ENCODE measurements at regions not wholly inside any gene's neighbourhood (a gene's known extent, or its start where the extent isn't known, plus 50 kb on each side); places are given as distances from the start of the nearest gene placed in this dataset.
"Not testable (repeated sequence)": the region's sequence is repeated elsewhere in the genome, so short reads cannot be mapped to it uniquely, and the experiment has no call there.

DNA sequence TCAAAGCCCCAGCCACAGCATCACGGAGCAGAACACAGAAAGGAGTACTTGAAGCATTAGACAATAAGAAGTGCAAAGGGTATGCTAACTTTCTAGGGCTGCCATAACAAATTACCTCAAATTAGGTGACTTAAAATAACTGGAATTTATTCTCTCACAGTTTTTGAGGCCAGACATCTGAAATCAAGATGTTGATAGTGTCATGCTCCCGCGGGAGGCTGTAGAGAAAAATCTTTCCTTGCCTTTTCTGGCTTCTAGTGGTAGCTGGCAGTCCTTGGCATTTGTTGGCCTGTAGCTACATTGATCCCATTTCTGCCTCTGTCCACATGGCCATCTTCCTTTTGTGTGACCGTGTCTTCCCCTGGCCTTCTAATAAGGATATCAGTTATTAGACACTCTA lies 51.9 kb upstream of the SPDL1 start:
- no peak for DNase-seq (ENCODE audit: low read depth, low spot score)

DNA sequence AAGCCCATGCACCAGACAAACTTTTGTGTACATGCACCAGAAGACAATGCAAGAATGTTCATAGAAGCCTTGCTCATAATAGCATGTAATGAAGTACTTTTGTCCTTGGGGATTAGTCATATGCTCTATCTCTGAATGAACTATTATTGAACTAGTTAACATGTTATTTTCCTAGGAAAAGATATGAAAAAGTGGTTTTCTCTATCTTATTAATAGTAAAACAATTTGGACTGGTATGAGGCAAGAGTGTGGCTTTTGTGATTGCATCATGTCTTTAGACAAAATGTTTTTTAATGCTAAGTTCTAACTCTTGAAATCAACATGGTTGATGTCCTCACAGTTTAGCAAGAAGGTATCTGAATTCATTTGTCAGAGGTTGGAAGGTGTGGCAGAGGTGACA lies 55.7 kb upstream of the SPDL1 start:
- DNase-seq (ENCODE audit: low read depth, low spot score) = no peak

DNA sequence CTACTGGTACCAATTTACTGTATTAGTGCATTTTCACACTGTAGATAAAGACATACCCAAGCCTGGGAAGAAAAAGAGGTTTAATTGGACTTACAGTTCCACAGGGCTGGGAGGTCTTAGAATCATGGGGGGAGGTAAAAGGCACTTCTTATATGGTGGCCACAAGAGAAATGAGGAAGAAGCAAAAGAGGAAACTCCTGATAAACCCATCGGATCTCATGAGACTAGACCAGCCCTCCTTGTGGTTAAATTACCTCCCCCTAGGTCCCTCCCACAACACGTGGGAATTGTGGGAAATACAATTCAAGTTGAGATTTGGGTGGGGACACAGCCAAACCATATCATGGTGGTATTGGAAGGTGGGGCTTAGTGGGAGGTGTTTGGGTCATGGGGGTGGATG lies 56.5 kb upstream of the SPDL1 start:
- no peak for DNase-seq (ENCODE audit: low read depth, low spot score)

DNA sequence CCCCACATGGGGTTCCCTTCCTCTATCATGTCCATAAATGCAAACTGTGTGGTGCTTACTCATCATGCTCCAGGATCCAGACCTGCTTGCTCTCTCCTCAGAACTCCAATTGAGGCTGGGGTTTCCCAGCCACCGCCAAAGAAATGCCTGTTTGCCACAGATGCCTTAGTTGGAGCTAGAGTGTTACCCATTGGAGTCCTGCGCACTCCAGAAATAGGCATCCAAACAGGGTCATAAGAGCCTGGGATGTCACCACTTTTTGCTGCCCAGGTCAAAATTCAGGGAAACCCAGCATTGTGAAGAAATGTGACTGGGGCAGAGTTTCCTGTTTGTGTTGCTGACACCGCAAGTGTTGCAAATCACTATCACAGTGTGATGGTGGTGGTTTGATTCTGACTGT lies 60.7 kb upstream of the SPDL1 start:
- DNase-seq (ENCODE audit: low read depth, low spot score) = no peak

DNA sequence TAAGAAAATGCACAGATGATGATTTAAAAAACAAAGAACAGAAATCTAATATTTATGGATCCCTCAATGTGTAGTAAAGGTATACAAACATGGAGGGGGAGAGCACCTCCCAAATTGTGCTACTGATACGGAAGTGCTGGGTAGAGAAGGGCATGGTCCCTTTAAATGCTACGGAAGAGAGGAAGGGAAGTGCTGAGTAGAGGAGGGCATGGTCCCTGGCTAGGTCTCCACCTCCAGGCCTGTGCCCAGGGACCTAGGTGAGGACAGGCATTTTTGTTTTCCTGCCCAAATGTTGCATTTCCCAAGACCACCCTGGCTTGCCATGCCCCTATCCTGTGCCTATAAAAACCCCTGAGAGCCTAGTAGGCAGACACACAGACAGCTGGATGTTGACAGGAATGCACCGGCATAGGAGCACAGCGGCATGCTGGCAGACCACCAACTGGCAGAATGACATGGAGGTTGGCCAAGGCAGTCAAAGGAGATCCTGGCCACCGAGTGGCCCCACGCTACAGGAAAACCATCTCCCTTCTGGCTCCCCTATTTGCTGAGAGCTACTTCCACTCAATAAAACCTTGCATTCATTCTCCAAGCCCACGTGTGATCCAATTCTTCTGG lies 62.1 kb upstream of the SPDL1 start:
- DNase-seq (ENCODE audit: low read depth, low spot score) = no peak

DNA sequence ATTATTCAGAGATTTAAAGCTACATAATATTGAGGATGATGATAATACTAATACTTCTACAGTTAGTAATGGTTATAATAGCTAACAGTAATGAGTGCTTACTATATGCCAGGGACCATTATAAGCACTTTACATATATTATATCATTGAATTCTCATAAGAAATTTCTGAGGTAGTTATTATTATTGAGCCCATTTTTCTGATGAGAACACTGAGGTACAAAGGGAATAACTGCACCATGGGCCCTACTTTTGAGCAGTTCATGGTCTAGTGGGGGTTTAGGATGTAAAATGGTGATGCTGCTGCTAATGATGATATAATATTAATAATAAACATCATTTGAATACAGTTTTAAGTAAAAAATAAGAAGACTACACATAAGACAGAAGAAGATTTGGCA lies 64.2 kb upstream of the SPDL1 start:
- DNase-seq (ENCODE audit: low read depth, low spot score) = no peak

DNA sequence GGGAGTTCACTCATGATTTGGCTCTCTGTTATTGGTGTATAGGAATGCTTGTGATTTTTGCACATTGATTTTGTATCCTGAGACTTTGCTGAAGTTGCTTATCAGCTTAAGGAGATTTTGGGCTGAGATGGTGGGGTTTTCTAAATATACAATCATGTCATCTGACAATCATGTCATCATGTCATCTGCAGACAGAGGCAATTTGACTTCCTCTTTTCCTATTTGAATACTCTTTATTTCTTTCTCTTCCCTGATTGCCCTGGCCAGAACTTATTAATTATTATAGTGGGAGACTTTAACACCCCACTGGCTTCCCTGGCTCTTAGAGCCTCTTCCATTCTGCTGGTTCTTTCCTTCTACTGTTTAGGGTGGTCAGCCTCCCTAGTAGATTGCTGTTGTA lies 64.8 kb upstream of the SPDL1 start:
- not testable (repeated sequence) for DNase-seq (ENCODE audit: low read depth, low spot score)

DNA sequence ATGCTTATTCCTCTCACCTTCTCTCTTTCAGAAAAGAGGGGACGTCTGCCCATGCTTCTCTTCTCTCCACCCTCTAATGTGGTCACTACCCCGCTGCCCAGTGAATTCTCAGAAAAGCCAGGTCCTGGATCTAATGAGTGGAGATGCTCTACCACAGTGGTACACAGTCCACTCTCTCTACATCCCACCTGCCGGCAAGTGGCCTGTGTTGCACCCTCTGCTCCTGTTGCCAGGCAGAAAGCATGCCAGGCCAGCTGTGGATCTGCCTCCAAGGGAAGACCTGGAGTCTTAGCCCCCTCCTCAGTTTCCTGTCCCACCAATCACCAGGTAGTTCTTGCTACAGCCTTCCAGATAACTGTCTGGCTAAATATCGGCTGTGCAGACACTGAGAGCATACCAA lies 71.2 kb upstream of the SPDL1 start:
- no peak for DNase-seq (ENCODE audit: low read depth, low spot score)

DNA sequence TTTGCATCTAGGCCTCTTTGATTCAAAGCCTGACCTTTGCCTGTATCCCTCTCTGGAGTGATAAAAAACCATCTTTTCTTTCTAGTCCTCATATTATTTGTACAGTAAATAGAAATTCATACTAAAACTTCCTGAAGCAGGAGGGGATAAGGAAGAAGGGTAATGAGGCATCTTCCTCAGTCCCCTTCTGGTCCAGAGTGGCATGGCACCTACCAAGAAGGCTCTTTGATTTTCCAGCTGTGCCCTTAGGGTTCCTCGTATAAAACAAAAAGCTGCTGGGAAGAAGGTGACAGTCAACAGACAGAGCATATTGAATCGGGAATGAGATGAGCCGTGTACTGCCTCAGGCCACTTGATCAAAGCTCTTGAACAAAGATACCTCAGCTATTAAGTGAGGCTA lies 71.9 kb upstream of the SPDL1 start:
- DNase-seq (ENCODE audit: low read depth, low spot score) = no peak

DNA sequence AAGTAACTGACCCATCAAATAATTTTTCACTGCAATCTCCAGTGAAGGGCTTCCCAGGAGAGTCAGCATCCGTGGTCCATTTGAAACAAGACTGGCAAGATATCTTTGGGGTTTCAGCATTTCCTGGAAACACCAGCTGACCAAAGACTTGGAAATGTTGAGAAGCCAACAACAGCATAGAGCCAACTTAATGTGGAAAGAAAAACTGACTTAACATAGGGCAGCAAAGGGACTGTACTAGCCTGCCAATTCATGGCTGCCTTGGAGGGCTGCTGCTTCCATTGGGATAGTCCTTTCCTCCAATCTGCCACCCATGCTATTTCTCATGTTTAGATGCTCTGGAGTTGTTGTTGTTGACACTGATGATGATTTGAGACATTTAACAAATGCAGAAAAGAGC lies 76.5 kb upstream of the SPDL1 start:
- DNase-seq (ENCODE audit: low read depth, low spot score) = no peak

DNA sequence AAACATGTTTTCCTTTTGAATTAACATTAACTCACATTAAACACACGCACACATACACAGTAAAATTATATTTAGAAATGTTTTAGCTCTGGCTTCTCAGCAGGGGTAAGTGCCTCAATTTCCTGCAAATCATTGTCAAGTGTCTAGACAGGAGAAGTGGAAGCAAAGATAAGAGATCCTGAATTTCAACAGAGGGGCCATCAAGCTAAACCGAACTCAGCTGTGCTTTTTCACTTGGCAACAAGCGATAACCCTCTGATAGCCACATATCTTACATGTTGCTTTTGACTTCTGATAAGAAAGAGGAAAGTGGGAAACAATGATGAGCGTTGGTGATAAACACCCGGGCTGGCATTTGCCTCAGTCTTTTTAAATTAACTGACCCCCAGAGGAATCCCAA lies 79.7 kb upstream of the SPDL1 start:
- no peak for DNase-seq (ENCODE audit: low read depth, low spot score)

DNA sequence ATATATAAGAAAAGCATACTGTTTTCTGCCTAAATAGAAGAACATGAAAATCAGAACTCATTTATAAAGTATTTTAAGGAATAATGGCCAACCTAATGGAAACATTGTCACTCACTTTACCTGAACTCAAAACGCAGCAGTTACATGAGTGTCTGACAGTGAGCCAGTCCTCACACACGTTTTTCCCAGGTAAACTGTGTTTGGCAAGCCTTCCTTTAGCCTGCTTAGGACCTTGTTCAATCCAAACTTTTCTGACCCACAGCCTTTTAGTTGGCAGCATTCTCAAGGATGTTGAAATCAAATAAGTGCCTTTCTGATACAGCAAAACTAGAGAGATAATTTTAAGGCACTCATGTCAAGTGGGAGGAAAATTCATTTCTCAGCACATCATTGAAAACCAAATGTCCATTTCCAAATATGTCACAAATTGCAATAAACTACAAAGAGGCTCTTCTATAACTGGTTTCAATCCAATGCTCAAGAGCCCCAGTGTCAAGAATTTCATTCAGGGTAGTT lies 83.5 kb upstream of the SPDL1 start:
- DNase-seq (ENCODE audit: low read depth, low spot score) = no peak

DNA sequence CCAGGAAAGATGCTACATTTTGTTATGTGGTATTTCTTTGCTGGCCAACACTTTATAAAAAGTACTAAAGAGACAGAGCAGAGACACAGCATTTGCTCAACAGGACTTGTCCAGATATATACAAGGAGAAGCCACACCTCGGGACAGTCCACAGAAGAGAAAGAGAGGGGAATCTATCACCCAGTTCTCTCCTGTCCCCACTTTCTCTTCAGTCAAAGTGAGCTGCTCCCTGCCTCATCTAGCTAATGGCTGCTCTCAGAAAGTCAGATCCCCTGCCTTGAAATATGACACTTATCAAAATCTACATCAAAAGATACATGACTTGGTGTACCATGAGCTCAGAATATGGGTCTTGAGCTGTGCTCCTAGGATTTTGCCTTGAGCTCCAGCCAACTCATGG lies 86.7 kb upstream of the SPDL1 start:
- no peak for DNase-seq (ENCODE audit: low read depth, low spot score)

DNA sequence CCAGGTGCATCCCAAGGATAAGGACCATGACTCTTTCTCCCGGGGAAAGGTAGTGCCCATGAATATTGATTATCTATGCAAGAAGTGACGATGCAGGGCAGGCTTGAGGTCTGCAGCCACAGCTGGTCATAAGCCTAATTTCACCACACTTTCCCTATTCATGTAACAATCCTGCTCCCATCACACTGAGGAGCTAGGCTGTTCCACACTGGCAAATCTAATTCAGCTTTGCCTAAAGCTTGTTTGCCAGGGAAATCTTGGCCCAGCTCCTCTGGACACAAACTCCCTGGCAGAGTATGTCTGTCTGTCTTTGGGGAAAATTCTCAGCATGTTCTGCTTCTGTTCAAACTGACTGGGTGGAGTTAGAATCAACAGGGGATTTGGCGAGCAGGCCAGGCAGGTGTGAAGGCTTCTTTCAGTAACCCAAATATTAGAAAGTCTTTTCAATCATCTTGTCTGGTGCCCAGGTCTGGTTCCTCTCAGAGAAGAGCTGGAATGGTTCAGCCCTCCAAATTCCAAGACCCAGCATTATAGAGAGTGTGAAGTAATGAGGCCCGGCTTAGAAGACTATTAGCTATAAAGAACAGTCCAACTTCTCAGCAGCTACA lies 88.5 kb upstream of the SPDL1 start:
- no peak for DNase-seq (ENCODE audit: low read depth, low spot score)

DNA sequence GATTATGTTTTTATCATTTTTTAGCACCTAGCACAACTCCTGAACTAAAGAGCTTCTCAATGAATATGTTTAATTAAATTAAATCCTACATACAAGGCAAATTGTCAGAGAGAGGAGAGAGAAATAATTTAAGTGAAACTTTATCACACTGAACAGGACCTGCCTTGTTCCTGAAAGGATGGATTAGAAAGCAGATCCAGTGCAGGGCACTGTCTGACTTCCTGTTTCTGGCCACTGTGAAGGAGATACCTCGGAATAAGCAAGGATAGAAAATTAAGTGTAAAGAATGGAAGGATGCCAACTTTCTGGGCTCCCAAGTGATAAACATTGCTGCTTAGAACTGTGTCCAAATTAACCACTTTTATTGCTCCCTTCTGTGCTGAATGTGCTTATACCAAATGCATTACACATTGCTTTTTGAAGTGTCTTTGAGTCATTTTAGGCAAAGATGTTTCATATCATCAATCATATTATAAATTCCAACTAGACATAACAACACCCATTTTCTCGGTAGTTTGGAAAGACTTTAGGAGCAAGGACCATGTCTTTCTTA lies 89.1 kb upstream of the SPDL1 start:
- DNase-seq (ENCODE audit: low read depth, low spot score) = no peak

DNA sequence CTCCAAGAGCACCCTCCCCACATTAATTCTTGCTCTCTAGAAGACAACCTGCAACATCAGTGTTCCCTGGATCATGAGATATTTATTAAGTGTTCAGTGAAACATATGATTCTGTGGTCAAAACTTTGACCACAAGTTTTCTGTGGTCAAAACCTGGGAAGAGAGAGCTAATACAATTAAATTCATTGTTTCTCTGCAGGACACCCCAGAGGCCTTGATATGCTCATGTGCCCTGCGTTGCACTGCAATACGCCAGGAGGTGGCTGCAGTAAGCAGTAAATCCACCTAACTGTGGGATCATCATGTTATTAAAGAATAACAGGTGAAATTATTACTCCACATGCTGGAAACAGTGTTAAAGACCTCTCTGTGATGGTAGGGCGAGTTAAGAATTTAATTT lies 109.3 kb upstream of the SPDL1 start:
- no peak for DNase-seq (ENCODE audit: low read depth, low spot score)

DNA sequence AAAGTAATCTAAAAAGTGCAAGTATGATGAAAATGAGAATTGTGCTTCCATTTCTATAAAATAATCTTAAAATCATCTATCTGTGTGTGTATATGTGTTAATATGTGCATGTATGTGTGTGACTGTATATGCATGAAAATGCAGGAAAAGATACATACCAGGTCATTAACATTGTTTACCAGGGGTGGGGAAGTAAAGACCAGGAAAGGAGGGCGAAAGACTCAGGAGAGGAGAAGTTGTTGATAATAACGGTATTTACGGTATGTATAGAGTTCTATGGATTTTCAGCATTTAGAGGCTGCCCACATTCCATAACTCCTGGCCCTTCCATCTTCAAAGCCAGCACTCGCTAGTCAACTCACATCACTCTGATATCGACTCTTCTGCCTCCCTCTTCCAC lies 111.0 kb upstream of the SPDL1 start:
- DNase-seq (ENCODE audit: low read depth, low spot score) = no peak

DNA sequence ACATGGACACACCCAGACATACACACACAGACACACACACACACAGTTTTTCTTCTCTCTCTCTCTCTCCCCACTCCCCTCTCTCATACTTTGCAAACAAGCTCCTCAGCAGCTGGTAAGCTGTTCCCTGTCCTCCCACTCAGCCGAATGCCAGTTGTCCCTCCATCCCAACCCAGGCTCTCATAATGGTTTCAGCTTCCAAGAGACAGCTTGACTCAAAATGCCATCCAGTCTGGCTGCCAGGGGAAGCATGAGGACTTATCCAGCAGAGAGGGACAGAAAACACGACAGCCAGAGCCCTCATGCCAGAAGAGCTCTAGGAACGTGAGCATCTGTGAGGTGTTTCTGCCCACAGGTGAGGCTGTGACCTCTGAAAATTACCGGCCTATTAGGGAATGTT lies 112.6 kb upstream of the SPDL1 start:
- no peak for DNase-seq (ENCODE audit: low read depth, low spot score)

DNA sequence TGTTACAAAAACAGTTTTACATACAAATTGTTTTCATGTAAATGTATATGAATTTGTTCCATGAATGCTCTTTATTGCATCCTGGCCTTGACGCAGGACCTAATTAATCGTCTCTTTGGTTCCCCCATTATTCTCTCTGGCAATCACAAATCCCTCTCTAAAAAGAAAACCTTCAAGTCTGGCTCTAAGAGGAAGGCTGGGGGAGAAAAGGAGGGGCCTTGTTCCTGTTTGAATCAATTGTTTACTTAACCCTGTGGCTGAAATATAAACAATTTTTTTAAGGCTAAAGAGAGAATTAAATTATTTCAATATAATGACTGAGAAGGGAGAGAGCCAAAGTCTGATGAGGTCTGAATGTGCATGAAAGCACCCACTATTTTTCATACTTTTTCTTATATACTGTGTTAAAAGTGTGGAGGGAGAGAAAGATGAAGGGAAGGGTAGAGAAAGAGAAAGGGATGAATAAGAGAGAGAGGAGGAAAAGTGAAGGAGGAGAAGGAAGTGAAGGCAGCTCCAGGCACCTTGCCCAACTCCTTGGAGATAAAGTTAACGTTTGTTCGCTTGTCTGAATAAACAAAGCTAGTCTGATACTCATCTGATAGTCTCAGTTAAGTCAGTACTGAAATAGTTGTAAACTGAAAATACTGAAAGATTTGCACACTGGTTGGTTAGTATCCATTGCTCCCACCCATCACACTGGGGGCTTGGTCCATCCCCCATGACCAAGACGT lies 116.4 kb upstream of the SPDL1 start:
- DNase-seq (ENCODE audit: low read depth, low spot score) = no peak

DNA sequence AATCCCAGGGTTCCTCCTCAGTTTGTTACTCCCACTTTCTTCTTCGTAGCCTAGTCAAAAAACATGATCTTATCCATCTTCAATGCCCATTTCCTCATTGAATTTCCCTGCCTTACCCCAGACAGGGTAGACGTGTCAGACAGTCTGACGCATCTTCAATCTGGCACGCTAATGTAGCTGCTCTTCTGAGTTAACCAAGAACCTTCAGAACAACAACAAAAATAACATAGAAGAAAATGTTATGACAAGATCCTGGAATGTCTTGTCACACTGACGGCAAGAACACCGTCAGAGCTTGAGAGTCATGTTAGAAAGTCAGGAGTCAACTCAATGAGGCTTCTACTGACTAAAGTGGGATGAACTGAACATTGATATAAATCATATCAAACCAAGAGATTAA lies 122.7 kb upstream of the SPDL1 start:
- no peak for DNase-seq (ENCODE audit: low read depth, low spot score)

DNA sequence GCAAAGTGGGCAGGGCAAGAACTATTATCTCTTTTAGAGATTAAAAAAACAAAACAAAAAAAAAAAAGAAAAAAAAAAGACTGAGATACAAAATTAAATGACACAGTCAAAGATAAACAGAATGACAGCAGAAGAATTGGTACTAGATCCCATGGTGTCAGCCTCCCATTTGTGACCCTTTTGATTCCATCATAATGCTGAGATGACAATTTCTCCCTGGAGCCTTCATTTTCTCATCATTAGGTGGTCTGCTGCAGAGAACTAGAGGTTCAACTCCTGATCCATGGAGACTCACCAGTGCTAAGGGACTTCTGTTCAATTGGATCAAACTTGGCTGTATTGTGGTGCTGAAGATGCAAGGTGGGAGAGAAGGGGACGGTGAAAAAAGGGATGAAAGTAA lies 123.5 kb upstream of the SPDL1 start:
- DNase-seq (ENCODE audit: low read depth, low spot score) = no peak

DNA sequence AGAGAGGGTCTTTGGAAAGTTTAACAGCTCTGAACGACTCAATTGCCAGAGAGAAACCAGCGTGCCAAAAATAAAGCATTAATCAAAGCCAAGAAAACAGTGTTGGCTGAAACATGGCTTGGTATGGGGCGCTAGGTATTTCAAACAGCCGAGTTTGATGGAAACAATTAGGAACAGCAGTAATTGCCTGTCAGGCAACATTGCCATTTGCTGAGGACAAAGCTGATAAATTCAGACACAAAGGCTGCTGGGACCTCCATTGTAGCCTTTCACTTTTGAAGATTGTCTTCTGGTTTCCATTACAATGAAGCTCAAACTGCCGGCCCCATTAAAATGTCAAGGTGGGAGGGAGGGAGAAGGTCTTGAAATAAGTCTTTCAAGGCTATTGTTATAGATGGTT lies 125.4 kb upstream of the SPDL1 start:
- no peak for DNase-seq (ENCODE audit: low read depth, low spot score)

DNA sequence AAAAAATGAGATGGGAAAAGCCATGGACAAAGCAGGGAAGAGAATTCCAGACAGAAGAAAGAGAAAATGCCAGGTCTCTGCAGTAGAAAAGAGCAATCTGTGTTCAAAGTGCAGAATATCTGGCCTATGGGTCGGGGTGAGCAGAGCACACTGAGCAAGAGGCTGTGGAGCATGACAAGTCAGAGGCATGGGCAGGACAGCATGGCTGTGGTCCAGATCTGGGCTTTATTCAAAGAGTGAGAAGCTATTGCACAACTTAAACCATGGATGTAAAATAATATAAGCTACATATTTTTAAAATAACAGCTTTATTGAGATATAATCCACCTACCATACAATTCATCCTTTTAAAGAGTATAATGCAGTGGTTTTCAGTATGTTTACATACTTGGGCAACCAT lies 133.1 kb upstream of the SPDL1 start:
- DNase-seq (ENCODE audit: low read depth, low spot score) = no peak
